SIG-M5 (cell line): ENCODE measurements at regions not wholly inside any gene's neighbourhood (a gene's known extent, or its start where the extent isn't known, plus 50 kb on each side); places are given as distances from the start of the nearest gene placed in this dataset.
"Not testable (repeated sequence)": the region's sequence is repeated elsewhere in the genome, so short reads cannot be mapped to it uniquely, and the experiment has no call there.

Source experiments
- DNase-seq: peaks from one replicate; lab custom pipeline; 2025; lab: John Stamatoyannopoulos, UW

DNA sequence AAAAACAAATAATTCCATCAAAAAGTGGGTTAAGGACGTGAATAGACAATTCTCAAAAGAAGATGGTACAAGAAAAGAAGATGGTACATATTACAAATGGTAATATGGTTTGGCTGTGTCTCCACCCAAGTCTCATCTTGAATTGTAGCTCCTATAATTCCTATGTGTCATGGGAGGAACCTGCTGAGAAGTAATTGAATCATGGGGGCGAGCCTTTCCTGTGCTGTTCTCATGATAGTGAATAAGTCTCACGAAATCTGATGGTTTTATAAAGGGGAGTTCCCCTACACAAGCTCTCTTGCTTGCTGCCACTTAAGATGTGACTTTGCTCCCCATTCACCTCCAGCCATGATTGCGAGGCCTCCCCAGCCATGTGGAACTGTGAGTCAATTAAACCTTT lies 172.9 kb downstream of the C11orf91 start:
- DNase-seq = not testable (repeated sequence)

DNA sequence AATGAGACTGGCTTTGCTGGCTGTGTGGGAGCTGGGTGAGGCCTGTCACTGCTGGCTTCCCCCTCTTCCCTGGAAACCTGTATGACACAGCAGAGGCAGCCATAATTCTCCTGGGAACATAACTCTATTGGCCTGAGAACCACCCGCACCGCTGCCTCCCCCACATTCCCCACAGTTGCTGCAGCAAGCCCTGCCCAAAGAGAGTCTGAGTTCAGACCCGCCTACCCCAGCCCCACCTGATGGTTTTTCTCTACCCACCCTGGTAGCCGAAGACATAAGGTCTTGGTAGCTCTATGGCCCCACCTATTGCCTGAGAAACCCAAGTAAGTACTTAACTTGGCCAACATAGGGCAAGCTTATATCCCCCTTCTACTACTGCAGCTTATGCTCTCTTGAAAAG lies 174.8 kb downstream of the C11orf91 start:
- DNase-seq = no peak

DNA sequence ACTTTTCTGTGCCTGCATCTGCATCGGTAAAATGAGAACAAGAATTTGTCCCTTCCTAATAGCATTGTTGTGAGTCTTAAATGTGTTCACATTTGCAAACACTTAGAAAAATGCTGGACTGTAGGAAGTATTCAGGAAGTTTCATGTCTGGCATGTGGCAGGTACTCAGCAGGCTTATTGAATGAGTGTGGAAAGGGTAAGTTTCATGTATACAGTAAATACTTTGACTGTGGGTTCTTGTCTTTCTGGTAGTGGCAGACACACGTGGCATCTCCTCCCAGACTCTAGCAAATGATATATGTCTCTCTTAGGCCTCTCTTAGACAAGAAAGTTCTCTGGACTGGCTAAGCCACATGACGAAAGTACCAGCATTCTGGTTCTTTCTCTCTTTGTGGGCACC lies 179.2 kb downstream of the C11orf91 start:
- DNase-seq = no peak

DNA sequence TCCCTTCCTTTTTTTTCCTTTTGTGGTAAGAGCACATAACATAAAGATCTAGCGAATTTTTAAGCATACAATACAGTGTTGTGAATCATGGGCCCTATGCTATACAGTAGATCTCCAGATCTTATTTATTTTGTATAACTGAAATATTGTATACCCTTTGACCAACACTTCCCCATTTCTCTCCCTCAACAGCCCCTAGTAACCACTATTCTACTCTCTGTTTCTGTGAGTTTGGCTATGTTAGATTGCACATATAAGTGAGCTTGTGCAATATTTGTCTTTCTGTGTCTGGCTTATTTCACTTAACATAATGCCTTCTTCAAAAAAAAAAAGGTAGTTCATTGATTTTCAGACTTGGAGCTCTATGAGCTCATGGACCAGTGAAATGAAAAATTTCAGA lies 180.5 kb downstream of the C11orf91 start:
- peak; percentile 13 for DNase-seq

DNA sequence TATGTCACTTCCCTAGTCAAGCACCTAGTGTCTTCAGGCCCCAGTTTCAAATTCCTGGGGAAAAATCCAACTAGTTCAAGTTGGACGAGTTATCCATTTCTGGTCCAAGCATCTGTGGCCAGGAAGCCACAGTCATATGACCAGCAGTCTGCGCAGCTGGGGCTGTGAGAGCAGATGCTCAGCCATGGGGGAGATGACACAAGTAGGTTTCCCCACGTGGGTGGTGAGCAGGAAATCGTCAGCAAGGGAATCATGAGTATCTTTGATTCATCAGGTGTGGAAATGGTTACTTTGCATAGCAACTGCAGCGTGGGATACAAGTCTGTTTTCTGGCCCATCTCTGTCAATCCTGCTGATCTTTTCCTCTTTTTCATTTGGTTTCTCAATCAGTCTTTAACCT lies 185.3 kb downstream of the C11orf91 start:
- no peak for DNase-seq

DNA sequence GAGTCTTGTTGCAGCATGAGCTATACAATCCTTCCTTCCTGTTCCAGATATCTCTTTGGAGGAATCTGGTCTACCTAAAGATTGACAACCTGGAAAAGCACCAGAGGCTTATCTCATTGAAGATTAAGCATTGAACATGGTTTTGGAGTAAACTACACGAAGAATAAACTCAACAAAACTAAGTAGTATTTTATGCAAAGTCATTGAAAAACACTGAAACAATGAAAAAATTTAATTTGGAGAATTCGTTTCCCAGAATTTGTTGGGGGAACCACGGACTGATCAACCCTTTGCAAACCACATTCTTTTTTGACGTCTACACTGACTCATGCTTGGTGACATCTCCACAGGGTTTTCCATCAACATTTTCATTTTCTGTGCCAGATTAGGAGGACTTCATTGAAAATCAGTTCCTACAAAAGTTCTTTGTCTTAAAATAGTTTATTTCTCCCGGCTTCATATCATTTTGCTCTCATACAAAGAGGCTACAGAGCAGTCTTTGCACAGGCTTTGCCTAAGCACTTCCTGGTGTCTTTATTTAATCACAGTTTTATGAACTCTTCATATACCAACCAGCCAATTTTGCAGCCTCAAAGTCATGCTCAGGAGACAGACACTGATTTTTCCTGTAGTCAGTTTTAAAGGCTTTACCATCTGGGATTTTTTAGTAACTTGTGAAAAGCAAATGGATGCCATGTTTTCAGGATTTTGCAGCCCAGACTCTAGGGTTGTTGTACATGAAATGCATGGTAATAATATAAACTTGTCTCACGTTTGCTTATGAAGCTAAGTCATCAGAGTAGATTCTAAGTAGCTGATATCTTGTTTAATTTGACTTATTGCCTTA lies 186.3 kb downstream of the C11orf91 start:
- DNase-seq = no peak

DNA sequence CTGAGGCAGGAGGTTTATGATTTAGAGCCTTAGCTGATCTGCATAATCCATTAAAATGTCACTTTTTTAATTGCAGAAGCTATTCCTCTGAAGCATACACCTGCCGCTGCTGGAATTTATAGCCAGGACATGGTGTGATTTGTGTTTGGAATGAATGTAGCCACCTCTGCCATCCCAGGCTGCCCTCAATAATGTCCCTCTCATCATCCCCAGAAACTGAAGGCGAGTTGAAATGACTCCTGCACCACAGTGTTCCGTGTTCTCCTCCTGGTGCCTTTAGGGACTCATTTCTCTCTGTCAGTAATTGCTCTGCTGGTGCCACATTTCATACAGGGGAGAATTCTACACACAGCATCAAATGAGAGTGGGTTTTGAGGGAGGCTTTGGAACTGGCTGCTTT lies 191.0 kb downstream of the C11orf91 start:
- DNase-seq = no peak

DNA sequence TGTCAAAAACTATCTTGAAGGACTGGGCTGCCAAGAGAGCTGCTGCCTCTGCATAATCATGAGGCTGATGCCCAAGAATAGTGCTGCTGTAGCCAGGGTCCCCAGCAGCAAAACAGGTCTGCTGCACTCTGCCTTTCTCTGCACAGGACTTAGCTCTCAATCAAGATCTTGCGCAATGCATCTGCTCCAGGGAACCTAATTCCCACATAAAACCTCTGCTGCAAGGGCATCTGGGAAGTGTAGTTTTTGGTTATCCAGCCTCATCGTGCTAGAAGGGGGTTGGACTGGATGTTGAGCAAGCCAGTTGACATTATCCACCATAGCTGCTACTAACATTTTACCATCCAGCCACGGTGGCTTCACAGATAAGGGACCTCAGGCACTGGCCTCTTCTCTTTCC lies 192.7 kb downstream of the C11orf91 start:
- DNase-seq = no peak

DNA sequence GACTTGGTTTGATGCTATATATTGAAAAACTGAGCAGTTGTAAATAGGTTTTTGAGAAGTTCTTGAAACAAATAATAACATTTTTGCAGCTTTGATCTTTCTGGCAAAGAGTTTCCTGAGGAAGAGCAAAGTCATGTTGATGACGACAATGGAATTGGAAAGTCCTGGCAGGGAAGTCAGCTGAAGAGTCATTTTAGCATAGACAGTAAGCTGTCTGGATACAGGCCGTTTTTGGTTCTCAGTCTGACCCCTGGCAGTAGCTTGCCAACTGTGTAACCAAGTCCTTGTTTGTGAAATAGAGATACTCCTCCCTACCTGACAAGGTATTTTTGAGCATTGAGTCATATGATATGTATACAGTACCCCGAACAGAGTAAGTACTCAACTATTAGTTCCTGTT lies 193.3 kb downstream of the C11orf91 start:
- DNase-seq = no peak

DNA sequence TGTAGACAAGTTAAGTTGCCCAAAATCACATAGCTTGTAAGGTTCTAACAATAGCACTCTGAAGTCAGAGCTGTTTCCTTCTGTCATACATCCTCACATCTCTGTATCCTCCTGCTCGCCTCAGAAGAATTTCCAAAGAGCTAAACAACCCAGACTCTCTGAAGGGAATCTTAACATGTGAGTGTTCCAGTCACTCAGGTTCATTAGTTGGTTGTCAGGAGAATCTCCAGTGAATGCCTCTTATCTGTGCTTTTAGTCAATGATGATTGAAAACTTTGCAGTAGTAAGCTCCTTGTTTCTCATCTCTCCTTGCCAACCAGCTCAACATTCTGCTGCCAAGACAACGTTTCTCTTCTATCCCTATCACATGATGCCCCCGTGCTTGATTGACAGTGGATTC lies 195.5 kb downstream of the C11orf91 start:
- no peak for DNase-seq

DNA sequence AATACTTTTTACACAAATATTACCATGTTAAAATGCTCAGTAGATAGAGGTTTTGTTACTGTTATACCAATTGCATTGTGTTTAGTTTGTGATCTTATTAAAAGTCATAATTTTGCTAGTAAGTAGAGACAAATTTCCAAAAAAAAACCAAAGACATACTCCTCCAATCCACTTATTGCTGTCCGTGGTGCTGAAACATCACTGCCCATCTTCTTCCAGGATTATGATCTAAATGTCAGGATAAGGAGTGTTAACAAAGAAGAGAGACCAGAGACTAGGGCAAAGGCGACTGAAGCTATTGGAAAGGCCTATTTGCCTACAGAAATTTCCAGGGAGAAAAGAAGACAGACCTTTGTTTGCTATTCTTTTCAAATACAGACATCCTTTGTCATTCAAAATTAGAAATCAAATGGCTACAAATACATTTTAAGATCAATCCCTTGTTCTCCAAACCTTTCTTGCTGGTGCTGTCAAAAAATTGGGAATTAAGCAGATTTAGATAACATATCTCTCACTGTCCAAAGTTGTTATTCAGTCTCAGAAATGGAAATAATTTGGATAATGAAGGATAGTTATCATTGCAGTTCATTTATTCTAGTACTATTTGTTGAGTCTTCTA lies 199.7 kb downstream of the C11orf91 start:
- DNase-seq = no peak

DNA sequence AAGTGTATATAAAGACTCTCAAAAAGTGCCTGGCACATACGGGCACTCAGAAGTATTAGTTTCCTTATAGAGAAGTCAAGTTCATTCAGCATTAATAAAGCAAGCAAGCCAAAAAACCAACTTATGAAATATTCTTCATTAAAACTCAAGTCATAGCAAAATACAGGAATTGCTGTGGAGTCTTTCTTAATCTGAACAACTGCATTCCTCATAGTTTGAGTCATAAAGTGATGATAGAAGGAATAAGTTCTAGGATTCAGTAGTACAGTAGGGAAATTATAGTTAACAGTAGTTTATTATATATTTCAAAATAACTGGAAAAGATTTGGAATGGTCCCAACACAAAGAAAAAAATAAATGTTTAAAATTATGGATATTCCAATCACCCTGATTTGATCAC lies 200.3 kb downstream of the C11orf91 start:
- DNase-seq = no peak

DNA sequence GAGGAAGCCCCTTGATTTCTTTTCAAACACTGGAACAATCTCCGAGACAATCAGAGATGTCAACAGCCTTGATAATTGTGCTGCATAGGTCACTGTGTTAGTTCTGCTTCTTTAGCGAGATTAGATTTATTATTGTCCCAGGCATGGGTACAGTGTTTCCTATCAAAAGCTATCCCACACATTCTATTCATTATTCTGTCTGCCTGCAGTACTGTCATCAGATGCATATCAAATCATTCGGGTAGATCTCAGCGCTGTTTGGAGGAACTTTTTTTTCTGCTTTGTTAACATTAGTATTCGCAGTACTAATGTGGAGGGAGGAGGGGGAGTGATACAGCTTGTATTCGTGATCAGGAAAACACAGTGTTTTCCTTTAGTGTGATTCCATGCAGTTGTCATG lies 208.0 kb downstream of the C11orf91 start:
- no peak for DNase-seq

DNA sequence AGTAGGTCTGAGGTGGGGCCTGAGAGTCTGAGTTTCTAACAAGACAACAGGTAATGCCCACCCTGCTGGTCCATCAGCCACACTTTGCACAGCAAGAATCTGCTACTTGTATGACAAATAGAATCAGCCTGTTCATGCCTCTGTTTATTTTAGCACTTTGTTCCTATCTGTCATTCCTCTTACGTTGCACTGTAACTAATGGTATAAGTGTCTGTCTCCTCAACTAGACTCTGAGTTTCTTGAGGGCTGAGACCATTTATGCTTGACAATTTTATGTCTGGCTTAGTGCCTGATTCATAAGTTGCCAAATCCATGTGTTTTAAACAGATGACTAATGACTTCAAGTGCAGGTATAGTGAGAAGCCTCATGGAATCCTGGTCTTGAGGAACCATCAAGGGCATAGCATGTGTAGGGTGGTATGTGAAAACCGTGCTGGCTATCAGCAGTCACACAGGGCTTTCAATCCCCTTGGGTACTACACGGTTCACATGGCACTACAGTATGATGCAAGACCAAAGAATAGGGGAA lies 209.7 kb downstream of the C11orf91 start:
- no peak for DNase-seq

DNA sequence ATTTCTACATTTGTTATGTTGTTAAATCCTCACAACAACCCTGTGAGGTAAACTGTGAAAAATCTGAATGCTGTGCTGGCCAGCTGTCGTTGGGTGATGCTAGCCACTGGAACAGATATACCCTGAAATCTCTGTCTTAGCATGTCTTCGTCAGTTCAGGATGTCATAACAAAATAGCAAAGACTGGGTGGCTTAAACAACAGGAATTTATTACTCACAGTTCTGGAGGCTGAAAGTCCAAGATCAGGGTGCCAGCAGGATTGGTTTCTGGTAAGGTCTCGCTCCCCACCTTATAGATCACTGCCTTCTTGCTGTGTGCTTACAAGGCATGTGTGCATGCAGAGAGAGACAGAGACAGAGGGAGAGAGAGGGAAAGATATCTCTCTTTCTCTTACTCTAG lies 211.7 kb downstream of the C11orf91 start:
- DNase-seq = no peak

DNA sequence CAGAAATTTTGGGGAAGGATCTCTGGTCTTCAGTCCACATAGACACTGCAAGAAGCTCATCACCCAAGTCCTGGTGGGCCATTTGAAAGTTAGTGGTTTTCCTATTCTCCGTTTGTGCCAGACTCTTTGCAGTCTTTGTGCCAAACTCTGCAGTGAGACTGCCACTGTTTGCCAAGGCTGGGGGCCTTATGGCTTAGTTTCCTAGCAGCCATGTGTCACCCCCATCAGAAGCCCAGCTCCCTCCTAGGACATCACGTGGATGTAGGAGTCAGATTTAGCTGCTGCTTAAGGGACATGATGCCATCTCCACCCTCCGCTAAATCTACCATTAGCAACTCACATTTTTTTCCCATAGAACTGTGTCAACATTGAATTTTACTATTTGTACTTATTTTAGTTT lies 220.0 kb downstream of the C11orf91 start:
- DNase-seq = no peak

DNA sequence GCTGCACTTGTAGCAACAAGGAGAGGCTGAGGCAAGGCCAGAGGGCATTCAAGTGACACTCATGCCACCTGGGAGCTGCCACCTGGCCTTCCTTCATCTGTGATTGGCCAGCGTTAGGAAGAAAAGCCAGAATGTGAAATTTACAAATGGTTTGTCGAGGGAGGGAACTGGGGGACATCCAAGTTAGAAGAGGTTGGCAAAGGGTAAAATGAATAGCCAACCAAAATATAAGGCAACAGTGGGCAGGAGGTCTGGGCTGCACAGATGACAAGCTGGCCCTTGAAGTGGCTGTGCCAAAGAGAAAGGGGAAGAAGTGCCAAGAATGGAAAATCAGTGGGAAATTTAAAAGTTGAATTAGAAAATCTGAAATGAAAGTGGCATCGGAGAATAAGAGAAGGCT lies 221.4 kb downstream of the C11orf91 start:
- DNase-seq = no peak

DNA sequence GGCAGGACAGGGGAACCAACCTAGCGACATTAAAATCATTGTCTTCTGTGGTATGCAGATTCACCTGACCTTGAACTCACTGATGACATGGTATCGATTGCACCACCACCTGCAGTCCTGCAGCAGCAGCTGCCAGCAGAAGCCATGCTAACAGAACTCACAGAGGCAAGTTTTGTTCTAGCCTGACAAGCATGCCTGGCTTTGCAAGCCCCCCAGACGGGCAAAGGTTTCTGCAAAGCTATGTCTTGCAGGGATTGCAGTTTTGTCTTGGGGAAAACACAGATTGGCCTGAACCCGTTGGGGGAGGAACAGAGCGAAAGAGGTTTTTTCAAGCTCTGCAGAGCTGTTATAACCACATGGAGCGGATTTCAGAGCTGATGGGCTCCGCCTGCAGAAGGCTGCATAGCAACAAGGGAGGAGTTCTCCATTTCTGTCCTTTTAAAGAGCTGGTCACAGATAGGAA lies 221.0 kb downstream of the HIPK3 start:
- no peak for DNase-seq

DNA sequence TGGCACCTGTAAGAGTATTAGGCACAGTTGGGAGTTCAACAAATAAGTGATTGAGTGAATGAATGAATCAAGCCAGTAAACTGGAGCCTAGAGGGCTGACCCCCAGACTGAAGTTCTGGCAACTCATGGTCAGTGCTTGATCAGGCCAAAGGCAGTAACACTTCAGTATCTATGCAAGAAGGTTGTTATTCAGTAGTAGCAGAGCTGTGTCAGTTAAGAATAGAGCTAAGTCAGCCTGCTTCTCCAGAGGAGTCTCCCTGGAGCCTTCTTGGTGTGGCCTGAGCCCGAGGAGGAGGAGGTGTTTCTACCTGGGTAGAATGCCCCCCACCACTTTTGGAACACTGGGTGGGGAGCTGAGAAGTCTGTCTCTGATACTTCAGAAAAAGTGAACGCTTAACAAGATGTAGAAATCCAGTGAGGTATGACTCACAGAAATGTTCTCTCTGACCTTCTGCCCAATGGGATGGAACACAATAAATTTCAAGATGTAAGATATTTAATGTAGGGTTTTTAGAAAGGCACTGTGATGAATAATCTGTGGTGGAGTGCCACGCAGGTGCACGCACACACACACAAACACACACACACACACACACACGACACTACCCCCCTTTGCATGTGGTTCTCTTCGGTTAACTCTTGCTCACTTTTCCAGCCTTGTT lies 219.9 kb downstream of the HIPK3 start:
- DNase-seq = no peak

DNA sequence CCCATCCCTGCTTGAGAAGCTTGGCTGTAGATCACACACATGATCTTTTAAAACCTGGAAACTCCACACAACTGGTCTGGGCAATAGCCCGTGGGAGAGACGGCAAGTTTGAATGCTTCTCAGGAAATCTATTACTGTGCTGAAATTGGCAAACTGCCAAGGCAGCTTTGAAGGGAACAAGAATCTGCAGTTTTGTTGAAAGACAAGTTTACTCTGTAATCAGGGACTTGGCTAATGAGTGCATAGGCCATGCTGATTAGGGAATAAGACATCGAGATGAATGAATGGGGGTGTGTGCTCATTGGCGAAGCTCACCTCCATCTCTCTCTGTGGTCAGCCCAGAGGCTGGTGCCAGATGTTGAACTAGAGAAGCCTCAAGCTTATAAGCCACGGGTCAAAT lies 218.8 kb downstream of the HIPK3 start:
- no peak for DNase-seq

DNA sequence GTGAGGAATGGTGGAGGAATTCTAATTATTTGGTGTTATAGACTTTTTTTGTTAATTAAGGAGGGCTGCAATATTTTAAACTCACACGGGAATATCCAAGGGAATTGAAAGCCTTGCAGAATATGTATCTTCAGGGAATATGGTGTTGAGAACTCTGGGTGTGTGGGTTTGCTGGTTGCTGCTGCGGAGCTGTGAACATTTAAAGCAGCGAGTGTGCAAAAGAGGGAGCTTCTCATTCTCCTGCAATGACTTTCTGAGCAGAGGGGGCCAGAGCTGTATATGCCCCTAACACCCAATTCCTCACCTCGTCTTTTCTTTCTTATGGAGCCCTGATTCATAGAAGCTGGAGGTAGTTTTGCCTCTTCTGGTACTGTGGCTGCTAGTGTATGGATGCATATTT lies 217.7 kb downstream of the HIPK3 start:
- no peak for DNase-seq

DNA sequence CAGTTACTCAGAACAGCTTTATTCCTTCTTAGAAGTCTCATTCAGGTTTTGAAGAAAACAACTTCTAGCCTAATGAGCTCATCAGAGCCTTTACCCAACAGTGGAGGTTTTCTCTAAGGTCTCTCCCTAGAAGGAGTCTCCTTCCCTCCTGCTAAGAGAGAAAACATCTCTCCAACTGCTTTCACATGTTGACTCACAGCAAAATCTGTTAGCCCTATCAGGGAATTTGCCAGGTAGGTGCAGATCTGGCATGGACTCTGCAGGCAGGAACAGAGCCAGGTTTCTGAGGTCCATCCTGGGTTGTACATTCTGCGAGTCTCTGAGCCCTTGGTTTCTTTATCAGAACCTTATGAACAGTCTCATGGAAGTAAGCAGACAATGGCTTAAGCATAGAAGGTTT lies 214.4 kb downstream of the HIPK3 start:
- no peak for DNase-seq

DNA sequence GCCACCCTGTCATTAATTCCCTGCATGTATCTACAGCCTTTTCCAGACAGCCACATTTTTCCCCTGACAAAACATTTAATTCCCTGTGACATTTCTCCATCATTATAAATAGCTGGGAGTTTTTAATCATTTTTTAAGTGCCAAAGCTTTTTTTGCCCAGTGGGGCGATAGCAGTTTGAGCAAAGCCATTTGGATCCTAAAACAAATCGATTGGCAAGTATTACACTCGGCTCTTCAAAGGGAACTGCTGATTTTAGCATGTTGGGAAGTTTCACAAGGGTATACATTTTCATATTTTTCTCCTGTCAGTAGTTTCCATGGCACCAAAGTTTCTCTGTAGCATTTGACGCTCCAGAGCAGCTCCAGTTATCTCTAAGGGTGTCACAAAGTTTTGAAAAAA lies 210.8 kb downstream of the HIPK3 start:
- DNase-seq = no peak
